Stimulated activated CD8-positive, alpha-beta memory T cell treated with anti-CD3 and anti-CD28 coated beads, Interleukin-4, amount 100 ng/mL, for 24 hours (primary cell): ENCODE measurements at regions not wholly inside any gene's neighbourhood (a gene's known extent, or its start where the extent isn't known, plus 50 kb on each side); places are given as distances from the start of the nearest gene placed in this dataset.
"Not testable (repeated sequence)": the region's sequence is repeated elsewhere in the genome, so short reads cannot be mapped to it uniquely, and the experiment has no call there.

Experiments used
- DNase-seq: peaks from one replicate; pipeline ENCODE4 v3.0.0-alpha.2; 2020; ENCODE audit warnings: low read depth

- no peak for DNase-seq
Measured at GRCh38 chr6:90372450-90372849, 75.8 kb upstream of the BACH2 start.

DNA sequence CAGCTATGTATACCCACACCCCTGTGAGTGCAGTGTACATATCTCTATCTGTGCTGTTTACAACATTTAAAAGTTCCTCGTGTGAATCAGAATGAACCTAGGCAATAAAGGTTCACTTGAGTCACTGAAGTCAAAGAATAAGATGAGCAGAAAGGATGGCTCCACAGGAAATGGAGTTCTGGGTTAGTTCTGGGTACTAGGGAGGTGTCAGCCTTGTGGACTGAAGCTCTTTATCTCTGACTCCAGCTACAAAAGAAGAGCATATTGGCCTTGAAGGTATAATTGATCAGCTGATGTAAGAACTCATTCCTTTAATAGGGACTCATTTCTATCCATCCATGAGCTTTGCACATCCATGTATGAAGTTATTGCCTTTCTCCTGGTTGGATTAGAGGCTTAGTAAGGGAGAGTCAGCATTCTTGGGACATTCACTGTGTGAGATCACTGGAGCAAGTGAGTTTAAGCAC lies 73.9 kb upstream of the BACH2 start:
- DNase-seq, result no peak

DNA sequence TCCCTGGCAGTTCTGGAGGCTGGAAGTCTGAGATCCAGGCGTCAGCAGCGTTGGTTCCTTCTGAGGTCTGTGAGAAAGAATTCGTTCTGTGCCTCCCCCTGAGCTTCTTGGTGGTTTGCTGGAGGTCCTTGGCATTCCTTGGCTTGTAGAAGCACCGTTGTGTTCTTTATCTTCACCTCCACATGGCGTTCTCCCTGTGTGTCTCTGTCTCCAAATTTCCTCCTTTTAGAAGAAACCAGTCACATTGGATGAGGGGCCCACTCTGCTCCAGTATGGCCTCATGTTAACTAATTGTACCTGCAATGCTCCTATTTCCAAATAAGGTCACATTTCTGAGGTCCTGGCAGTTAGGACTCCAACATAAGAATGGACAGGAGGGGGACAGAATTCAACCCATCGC lies 73.0 kb upstream of the BACH2 start:
- no peak for DNase-seq

DNA sequence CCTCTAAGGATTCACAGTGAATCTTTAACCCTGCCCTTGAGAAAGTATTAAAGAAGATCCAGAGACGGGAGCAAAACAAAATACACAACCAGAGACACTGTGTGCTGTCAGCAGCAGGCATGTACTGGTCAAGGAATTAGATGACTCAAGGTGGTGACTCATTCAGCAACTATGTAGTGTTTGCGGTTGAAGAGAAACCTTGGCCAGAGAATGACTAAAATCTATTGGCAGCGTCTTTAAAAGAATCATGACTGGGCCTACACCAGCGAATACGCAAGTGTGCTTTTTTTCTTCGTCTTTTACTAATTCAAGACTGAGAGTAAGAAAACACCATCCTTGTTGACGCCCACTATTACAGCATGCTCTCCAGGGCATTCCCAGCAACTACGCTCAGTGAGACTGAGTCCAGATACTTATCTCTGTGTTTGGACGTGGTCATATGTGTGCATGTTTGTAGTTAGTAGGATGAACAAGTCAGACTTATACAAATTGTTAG lies 72.4 kb upstream of the BACH2 start:
- DNase-seq, result no peak

DNA sequence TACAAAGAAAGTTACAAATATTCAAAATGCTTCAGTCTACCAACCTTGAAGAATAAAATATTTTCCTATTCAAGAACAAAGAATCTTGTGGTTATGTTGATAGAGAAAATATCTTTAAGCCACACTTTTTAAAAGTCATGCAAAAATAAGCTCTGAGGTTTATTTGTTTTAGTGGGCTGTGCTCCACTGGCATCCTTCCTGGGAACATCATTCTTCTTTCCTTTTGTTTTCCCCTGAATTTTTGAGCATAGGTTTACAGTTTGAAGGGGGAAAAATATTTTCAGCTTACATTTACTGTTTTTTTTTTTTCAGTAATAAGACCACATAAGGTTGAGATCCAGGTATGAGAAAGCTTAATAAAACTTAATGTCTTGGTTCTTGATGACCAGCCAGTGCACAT lies 72.0 kb upstream of the BACH2 start:
- DNase-seq, result no peak

DNA sequence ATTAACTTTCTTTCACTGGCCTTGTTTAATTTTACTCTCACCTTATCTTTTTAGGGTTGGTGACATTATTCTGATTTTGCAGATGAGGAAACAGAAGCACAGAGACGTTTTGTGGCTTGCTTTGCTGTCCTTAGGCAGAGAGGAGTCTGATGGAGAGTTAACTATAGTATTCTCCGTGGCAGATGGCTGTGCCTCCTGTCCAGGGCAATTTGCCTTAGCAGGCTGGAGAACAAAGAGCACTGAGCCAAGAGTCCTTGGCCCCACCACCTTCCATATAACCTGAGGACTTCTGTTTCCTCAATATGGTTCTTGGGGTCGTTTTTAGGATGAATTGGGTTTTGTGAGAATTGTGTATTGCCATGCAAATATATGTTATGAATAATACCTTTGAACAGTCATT lies 71.4 kb upstream of the BACH2 start:
- DNase-seq, result no peak

DNA sequence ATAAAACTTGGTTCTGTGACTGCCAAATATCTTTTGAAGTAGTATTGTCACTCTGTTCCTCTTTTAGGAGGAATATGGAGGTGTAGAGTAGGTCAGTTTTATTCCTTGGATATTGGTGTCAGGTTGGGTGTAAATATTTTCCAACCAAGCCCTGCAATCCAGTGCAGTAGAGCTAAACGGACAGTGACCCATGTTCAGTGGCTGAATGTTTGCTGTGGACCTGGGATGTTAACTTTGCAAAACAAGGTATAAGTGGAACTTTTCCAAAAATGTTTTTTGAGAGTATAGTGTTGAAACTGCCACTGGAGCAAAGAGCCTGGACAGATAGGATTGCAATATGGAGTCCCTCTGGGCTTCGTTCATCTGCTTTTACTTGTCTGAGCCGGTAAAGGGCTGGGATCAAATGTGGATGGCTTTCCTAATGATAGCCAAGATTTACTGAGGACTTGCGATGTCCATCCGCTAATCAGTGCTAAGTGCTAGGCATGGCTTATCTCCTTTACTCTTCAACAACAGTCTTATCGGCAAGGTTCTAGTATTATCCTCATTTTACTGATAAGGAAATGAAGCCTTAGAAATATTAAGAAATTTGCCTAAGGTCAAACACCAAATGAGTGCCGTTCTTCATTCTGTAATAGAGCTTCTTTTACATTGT lies 69.0 kb upstream of the BACH2 start:
- DNase-seq, result no peak

DNA sequence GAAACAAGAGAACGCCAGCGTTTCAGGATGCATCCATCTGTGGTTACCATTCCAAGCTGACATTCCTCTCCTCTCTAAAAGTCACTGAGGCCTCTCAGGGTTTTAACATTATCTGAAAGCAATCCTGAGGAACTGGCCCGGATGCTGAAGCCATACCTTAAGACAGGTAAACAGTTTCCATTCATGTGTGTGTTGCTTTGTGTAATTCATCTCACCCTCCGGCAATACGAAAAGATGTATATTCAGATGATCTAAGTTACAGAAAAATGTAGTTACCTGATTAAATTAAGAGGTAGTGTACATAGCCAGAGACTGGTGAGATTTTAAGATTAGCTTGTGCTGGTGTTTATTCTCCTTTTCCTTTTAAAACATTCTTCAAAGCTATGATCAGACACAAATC lies 68.4 kb upstream of the BACH2 start:
- no peak for DNase-seq

GRCh38 chr6:90364286-90364685 lies 67.6 kb upstream of the BACH2 start:
- no peak for DNase-seq

DNA sequence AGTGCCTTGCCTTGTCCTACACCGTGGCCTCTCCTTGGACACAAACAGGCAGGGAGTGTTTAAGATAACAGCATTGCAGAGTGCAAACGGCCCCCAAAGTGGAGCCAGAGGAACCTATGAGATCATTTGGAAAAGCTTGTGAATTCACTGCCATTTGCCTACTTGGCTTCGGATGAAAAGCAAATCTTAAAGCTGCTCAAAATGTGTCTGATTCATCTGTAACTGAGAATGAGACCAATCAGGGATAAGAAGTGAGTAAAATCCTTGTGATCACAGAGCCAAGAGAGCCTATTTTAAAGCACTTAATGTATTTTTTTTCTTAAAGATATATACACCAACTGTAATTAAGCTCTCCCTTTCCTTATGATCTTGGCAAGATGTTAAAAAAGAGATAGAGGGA lies 65.7 kb upstream of the BACH2 start:
- DNase-seq, result no peak

DNA sequence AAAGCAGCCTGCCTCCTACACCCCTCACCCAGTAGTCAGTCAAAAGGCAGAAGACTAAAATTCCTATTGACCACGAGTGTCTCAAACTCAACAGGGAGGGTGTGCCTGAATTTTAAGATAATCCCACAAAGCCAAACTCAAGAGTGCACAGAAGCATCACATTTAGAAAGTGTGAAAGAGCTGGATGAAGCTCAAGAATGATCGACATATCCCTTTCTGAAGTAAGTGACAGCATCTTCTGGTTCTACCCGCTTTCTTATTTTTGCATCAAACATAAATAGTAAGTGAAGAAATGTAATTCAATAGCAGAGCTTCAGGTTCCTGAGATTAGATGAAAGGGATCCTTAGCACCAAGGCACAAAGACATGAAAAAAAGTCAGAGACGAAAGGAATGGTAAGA lies 64.5 kb upstream of the BACH2 start:
- no peak for DNase-seq

- not testable (repeated sequence) for DNase-seq
Measured at GRCh38 chr6:90358036-90358770, 61.6 kb upstream of the BACH2 start.

GRCh38 chr6:90356012-90356421 lies 59.4 kb upstream of the BACH2 start:
- no peak for DNase-seq

DNA sequence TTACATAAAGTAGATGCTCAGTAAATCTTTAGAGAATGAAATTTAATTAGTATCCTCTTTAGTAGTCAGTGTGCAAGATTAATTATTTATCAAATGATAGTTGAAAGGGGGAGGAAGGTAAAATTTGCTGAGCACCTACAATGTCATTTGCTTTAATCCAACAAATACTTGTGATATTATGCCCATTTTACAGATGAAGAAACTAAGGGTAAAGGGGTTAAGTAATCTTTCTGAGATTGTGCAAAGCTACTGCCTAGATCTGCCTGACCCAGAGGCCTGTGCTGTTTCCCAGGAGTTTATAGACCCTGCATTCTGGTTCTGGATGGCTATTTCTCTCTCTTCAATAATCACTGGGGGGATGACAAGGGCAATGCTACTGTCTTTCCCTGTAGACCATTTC lies 58.3 kb upstream of the BACH2 start:
- DNase-seq, result no peak

GRCh38 chr6:90351696-90352095 lies 55.1 kb upstream of the BACH2 start:
- no peak for DNase-seq

GRCh38 chr6:90350689-90351554 lies 54.3 kb upstream of the BACH2 start:
- DNase-seq, result no peak

DNA sequence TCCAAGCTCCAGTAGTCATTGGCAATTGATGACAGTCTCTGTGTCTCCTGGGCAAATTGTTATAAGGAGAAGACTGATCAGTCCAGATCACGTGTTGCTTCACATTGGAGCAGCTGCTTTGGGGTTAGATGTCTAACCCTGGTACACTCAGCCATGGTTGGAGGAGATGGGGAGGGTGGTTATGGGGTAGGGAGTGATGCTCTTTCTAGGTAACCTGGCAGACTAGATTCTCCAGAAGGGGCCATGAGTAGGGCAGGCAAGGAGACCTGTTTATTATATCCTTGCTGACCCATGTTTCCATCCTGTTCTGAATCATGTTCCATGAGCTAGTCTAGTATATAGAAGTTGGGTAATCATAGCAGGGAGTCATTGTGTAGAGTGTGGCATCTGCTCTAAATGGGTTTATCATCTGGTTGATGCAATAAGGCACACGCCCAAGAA lies 50.8 kb upstream of the BACH2 start:
- no peak for DNase-seq

DNA sequence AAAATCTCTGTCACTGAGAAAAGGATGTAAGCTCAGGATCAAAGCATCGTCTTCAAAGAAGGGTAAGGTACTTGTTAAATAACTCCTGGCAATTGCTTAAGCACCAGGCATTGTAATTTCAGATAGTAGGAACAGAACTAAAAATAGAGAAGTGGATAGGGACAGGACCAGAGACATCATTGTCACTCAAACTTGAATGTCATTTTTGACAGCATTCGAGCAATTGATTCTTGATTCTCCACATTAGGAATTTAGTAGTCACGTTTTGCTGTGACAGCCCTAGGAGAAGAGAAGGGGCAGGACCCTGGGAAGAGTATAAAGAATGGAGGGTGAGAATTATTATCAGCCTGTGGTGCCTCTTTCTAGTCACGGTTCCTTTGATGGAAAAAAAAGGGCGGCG lies 50.1 kb upstream of the BACH2 start:
- no peak for DNase-seq
